LNCaP clone FGC (cell line): ENCODE measurements at regions not wholly inside any gene's neighbourhood (a gene's known extent, or its start where the extent isn't known, plus 50 kb on each side); places are given as distances from the start of the nearest gene placed in this dataset.

ENCODE experiments used
- DNase-seq: peaks from one replicate; pipeline ENCODE4 v3.0.0-alpha.2; 2011; ENCODE audit warnings: low read depth
- H3K4me3 ChIP-seq: 2 replicates; pipeline ENCODE4 v1.5.1; 2011; ENCODE audit warnings: mild to moderate bottlenecking, low read depth, low read length, control low read depth
- TF ChIP-seq, protein P1 (sequence below): IDR thresholded peaks from 2 replicates; pipeline ENCODE4 v1.5.1; 2012; ENCODE audit warnings: mild to moderate bottlenecking; ENCODE audit not compliant: control insufficient read depth, insufficient read depth; ENCODE audit errors: extremely low read depth

DNA sequence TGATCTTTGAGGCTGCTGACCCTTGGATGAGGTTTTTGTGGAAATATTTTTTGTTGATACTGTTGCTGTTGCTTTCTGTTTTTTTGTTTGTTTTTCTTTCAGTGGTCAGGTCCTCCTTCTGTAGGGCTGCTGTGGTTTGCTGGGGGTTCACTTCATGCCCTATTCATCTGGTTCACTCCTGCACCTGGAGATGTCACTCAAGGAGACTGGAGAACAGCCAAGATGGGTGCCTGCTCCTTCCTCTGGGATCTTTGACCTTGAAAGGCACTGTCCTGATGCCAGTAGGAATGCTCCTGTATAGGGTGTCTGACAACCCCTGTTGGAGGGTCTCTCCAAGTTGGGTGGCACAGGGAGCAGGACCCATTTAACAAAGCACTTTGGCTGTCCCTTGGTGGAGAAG is 67.0 kb upstream of the ACTBL2 start:
- TF ChIP-seq, protein P1, sequence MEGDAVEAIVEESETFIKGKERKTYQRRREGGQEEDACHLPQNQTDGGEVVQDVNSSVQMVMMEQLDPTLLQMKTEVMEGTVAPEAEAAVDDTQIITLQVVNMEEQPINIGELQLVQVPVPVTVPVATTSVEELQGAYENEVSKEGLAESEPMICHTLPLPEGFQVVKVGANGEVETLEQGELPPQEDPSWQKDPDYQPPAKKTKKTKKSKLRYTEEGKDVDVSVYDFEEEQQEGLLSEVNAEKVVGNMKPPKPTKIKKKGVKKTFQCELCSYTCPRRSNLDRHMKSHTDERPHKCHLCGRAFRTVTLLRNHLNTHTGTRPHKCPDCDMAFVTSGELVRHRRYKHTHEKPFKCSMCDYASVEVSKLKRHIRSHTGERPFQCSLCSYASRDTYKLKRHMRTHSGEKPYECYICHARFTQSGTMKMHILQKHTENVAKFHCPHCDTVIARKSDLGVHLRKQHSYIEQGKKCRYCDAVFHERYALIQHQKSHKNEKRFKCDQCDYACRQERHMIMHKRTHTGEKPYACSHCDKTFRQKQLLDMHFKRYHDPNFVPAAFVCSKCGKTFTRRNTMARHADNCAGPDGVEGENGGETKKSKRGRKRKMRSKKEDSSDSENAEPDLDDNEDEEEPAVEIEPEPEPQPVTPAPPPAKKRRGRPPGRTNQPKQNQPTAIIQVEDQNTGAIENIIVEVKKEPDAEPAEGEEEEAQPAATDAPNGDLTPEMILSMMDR = no peak
- no peak overlapping the region for H3K4me3 ChIP-seq
- DNase-seq = no peak

DNA sequence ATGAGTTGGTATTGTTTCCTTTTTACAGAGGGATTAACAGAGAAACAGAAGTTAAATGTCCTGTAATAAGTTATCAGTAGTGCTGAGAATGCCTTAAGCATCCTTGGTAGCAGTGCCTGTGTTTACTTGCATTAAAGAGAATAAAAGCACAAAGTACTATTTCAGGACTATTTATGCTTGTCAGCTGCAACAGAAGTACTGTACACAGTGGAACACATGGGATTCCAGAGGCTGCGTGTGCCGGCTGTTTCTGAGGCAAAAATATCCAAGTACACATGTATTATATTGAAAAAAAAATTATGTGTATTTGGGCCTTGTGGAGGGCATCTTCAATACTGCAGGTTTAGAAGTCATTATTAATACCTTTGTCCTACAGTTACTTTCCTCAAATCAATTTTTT is 58.2 kb upstream of the ACTBL2 start:
- no peak overlapping the region for H3K4me3 ChIP-seq
- no peak for DNase-seq
- TF ChIP-seq, protein P1 = no peak

DNA sequence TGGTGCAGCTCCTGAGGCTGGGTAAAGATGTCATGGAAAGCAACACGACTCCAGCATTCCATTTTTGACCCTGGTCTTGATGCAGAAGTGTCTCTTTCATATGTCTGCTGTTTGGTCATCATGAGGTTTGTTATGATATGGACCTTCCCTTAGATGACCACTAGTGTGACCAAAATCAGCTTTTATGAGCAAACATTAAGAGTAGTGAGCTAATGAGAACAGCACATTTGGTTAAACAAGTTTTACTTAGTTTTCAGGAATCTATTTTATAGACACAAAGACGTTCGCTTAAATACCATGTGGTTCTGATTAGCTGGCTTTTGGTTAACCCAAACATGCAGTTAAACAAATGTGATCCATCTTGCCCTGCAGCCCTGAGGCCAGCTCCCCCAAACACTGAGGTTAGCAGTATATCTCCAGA is 56.7 kb upstream of the ACTBL2 start:
- no peak overlapping the region for H3K4me3 ChIP-seq
- TF ChIP-seq, protein P1 = no peak
- DNase-seq = no peak

DNA sequence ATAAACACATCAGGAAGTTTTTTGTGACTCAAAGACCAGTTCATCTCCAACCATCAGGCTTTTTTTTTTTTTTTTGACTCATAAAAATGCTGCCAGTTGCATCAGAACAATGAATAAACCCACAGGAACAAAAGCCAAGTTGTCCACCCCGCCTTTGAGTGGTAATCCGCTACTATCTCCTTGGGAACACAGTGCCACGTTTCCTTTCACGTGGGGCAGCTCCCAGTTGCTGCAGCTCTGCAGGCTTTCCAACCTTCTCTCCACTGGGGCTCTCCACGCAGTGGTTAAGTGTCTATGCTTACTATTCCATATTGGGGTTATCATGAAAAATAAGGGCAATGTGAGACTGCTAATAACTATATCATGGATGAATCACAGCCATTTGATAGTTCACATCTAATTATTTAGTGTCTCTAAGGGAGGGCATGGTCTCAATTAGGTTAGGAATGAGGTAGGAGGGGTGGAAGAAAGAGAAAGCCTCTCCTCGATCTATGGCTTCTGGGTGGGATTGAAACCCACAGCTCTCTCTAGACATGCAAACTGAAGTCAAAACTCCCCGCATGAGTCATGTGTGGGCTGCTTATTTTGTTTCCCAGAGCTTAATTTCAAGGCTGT is 55.8 kb upstream of the ACTBL2 start:
- DNase-seq = no peak
- TF ChIP-seq, protein P1 = no peak
- H3K4me3 ChIP-seq = no peak overlapping the region

DNA sequence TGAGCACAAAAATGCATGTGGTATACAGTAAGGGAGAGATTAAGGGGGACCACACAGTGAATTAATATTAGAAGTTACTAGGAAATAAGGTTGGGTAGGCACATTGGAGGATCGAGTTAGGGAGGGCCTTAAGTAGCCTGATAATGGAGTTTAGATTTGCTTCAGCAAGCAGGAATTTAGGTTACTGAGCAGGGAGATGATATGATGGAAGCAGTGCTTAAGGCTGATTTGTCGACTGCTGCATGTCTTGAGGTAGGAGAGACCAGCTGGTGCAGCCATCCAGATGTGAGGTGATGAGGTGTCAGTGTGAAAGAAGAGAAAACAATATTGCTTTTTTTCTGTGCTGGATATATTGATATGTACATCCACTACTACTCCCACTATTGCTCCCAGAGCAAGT is 55.2 kb upstream of the ACTBL2 start:
- DNase-seq = no peak
- TF ChIP-seq, protein P1 = no peak
- no peak overlapping the region for H3K4me3 ChIP-seq

DNA sequence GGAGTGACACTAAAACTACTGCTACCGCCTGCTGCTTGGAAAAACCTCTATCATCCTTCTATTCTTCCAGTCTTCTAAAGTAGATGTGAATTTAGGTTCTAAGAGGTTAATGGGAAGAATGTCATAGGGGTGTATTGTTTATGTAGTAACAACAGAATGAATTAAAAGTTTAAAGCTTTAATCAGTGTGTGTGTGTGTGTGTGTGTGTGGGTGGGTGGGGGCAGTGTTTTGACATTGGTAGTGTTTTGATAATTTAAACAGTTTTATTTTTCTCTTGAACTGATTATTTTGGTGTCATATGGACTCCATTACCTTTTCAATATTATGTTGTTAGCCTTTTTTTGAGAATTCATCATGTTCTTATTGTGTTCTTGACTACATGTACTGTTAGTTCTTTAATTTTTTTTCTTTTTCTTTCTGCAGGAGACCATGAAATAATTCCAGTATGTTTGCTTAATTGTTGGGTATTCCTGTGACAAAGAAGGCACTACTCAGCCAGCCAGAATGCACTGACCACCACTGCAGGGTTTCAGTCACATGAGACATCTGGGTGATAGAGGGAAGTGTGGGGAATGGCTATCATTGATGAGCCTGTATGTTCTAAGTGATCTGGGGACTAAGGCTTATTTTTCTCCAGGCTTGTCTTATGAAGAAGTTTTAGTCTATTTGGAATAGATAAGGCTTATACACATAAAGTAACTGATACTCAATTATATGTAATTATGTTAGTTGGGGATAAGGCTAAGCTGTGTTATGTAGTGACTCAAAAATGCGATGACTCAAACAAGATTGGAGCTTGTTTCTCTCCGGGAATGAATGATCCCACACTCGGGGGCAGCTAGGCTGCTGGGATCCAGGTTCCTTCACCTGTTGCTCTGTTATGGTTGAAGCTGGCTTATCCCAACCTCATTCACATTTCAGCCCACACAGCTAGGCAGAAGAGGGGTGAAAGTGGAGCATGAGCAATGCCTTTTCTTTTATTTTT is 50.2 kb upstream of the ACTBL2 start:
- no peak overlapping the region for H3K4me3 ChIP-seq
- TF ChIP-seq, protein P1 = no peak
- DNase-seq = no peak
